Uterus (tissue), 3 donors: ENCODE measurements at regions not wholly inside any gene's neighbourhood (a gene's known extent, or its start where the extent isn't known, plus 50 kb on each side); places are given as distances from the start of the nearest gene placed in this dataset.

Experiments used
- DNase-seq, 2 donors: peaks; one replicate each; pipeline ENCODE4 v3.0.0-alpha.2; 2019 to 2020
- H3K27ac ChIP-seq, 2 donors: fragments of 200-600 bp; sonication (generic); 1 replicate in 1 of 2; 2 replicates in 1 of 2; pipeline ENCODE4 v1.5.1; 2016 to 2018
- H3K27me3 ChIP-seq, 2 donors: fragments of 200-600 bp; sonication (generic); one replicate each; pipeline ENCODE4 v1.5.1; 2018 to 2019; ENCODE audit warnings: control low read depth in 1 of 2
- H3K36me3 ChIP-seq, 2 donors: fragments of 200-600 bp; sonication (generic); one replicate each; pipeline ENCODE4 v1.5.1; 2019; ENCODE audit warnings: control low read depth in 1 of 2
- H3K4me1 ChIP-seq, 2 donors: fragments of 200-600 bp; sonication (generic); one replicate each; pipeline ENCODE4 v1.5.1; 2018 to 2019; ENCODE audit warnings: control low read depth in 1 of 2
- H3K4me3 ChIP-seq, 2 donors: fragments of 200-600 bp; sonication (generic); 1 replicate in 1 of 2; 2 replicates in 1 of 2; pipeline ENCODE4 v1.5.1; 2018 to 2019; ENCODE audit warnings: mild to moderate bottlenecking in 1 of 2
- H3K9me3 ChIP-seq, 2 donors: fragments of 200-600 bp; sonication (generic); one replicate each; pipeline ENCODE4 v1.5.1; 2019; ENCODE audit warnings: control low read depth in 1 of 2
- POLR2A ChIP-seq, 2 donors: fragments of 450-650 bp; IDR thresholded peaks; one replicate each; pipeline ENCODE4 v1.6.1; 2016; ENCODE audit warnings: antibody characterized with exemption in 2 of 2, mild to moderate bottlenecking in 1 of 2, moderate library complexity in 1 of 2
- intact Hi-C: fragments of 100-400 bp; cut with DNase I; formaldehyde crosslinking; loops from one replicate; pipeline ENCODE4 v1.15.1; 2023; ENCODE audit warnings: low total_unique reads
- TF ChIP-seq, protein P1 (sequence below), 4 experiments: fragments of 200-600 bp in 2 of 4; fragments of 450-650 bp in 2 of 4; sonication (generic) in 2 of 4; IDR thresholded peaks; one replicate each; pipeline ENCODE4 v1.5.1; 2016 to 2019; ENCODE audit warnings: antibody characterized with exemption in 4 of 4, mild to moderate bottlenecking in 2 of 4, moderate library complexity in 1 of 4
- donor health status: DM: yes; HTN: yes; CAD: no.

DNA sequence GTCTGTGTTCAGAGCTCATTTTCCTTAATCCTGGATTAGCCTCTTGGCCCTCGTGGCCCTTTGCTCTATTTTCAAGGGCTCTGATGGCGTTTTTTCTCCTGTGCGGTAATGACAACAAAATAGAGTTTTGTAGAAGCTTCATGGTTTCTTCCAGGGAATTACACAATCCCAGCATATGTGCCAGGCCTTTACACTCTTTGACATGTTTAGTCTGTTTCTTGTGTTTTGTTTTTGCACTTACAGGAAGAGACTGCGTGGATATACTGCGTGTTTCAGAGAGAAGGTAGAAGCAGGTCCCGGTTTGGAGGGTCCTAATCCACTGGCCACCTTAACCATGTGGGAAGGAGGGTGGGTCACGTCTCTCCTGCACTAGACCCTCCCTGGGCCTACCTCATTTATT, 400.2 kb upstream of the IRX4 start:
- H3K9me3 ChIP-seq = no peaks in the 10 kb centered on the region
- no peaks in the 10 kb centered on the region for H3K27me3 ChIP-seq
- intact Hi-C loops = no loop called here
- H3K4me1 ChIP-seq = no peaks in the 10 kb centered on the region
- no peak for DNase-seq
- TF ChIP-seq POLR2A (IDR thresholded peaks at IDR 0.05) = no peak
- TF ChIP-seq, protein P1, sequence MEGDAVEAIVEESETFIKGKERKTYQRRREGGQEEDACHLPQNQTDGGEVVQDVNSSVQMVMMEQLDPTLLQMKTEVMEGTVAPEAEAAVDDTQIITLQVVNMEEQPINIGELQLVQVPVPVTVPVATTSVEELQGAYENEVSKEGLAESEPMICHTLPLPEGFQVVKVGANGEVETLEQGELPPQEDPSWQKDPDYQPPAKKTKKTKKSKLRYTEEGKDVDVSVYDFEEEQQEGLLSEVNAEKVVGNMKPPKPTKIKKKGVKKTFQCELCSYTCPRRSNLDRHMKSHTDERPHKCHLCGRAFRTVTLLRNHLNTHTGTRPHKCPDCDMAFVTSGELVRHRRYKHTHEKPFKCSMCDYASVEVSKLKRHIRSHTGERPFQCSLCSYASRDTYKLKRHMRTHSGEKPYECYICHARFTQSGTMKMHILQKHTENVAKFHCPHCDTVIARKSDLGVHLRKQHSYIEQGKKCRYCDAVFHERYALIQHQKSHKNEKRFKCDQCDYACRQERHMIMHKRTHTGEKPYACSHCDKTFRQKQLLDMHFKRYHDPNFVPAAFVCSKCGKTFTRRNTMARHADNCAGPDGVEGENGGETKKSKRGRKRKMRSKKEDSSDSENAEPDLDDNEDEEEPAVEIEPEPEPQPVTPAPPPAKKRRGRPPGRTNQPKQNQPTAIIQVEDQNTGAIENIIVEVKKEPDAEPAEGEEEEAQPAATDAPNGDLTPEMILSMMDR (IDR thresholded peaks at IDR 0.05) = no peak
- no peak overlapping the region for H3K27ac ChIP-seq
- H3K36me3 ChIP-seq = no peaks in the 10 kb centered on the region
- no peak overlapping the region for H3K4me3 ChIP-seq

DNA sequence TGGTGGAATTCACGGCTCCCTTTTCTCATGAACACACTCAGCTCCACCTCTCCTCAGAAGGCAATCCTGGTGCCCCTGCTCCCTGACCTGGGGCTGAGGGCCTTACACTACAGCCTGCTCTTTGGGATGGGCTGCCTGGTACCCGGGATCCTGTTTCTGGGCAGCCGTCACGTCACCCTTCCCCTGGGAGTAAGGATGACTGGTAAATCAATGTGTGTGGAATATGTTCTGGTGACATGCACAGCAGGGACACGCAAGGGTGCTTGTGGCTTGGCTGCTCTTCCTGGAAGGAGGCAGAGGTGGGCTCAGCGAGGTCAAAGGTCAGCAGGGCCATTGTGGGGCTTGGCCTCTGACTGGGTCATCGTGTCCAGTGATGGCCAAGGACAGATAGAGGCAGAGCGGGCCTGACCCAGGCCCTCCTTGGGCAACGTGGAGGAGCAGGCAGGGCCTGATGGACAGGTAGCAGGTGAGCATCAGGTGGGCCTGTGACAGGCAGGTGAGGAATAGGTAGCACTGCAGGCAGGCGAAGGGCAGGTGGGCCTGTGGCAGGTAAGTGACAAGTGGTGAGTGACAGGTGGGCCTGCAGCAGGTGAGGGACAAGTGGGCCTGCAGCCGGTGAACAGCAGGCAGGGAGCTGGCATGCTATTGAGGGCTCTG, 399.4 kb upstream of the IRX4 start:
- Histone ChIP-seq H3K4me3 (no peak overlapping the region), H3K27me3 (no peaks in the 10 kb centered on the region), H3K9me3 (no peaks in the 10 kb centered on the region), H3K27ac (no peak overlapping the region), H3K4me1 (no peaks in the 10 kb centered on the region), H3K36me3 (no peaks in the 10 kb centered on the region)
- intact Hi-C loops = no loop called here
- no peak for TF ChIP-seq POLR2A (IDR thresholded peaks at IDR 0.05)
- TF ChIP-seq, protein P1 (IDR thresholded peaks at IDR 0.05) = no peak
- DNase-seq = no peak

DNA sequence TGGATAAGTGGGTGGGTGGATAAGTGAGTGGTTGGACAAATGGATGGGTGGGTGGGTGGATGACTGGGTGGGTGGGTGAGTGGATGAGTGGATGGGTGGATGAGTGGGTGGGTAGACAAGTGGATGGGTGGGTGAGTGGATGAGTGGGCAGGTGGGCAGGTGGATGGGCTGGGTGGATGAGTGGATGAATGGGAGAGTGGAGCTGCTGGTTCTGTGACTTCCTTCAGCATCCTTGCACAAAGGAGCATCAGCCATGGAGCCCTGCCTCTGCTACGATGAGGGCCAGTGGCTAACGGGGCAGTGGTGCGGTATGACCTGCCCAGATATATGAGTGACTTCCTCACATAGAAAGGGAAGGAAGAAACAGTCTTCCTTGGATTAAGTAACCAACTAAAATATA, 398.7 kb upstream of the IRX4 start:
- H3K27ac ChIP-seq = no peak overlapping the region
- intact Hi-C loops = no loop called here
- H3K4me1 ChIP-seq = no peaks in the 10 kb centered on the region
- no peak overlapping the region for H3K4me3 ChIP-seq
- TF ChIP-seq, protein P1 (IDR thresholded peaks at IDR 0.05) = no peak
- TF ChIP-seq POLR2A (IDR thresholded peaks at IDR 0.05) = no peak
- no peaks in the 10 kb centered on the region for H3K27me3 ChIP-seq
- no peak for DNase-seq
- no peaks in the 10 kb centered on the region for H3K36me3 ChIP-seq
- no peaks in the 10 kb centered on the region for H3K9me3 ChIP-seq

DNA sequence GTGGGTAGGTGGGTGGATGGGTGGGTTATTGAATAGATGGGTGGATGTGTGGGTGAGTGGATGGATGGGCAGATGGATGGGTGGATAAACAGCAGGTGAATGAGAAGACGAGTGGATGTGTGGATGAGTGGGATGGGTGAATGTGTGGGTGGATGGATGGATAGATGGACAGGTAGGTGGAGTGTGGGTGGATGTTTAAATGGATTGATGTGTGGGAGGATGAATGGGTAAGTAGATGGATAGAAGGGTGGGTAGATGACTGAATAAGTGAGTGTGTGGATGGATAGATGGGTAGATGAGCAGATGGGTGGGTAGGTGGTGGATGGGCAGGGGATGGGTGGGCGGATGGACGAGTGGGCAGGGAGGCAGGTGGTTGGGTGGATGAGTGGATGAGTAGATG, 397.6 kb upstream of the IRX4 start:
- Histone ChIP-seq H3K4me1 (no peaks in the 10 kb centered on the region), H3K36me3 (no peaks in the 10 kb centered on the region), H3K27me3 (no peaks in the 10 kb centered on the region), H3K9me3 (no peaks in the 10 kb centered on the region), H3K27ac (no peak overlapping the region), H3K4me3 (no peak overlapping the region)
- DNase-seq = no peak
- intact Hi-C loops = no loop called here
- TF ChIP-seq, protein P1 (IDR thresholded peaks at IDR 0.05) = no peak
- TF ChIP-seq POLR2A (IDR thresholded peaks at IDR 0.05) = no peak

DNA sequence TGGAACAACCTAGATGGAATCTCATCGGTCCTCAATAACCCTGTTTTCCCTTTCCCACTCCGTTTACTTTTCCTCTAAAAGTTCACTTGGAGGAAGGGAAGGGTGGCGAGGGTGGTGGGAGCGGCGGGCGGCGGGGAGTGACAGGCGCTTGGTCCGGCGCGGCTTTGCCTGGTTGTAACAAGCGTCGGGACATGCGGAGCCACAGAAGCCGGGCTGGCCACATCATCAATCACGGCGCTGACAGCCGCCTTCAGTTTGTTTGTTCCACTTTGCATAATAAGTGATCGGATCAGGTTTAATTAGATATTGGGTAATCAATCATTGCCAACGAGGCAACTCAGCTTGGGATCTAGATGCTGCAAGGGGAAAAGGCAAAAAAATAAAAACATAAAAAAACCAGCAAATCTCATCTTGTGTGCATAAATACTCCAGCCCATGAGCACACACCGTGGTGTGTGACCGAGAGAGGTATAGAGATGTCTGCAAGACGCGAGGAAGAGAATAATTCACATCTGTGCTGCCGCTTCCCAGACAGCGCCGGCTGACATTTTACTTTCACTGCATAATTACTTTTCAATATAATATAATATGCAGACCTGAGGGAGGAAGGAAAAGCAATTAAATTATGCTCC, 396.2 kb upstream of the IRX4 start:
- Histone ChIP-seq H3K4me1 (no peaks in the 10 kb centered on the region), H3K9me3 (no peaks in the 10 kb centered on the region), H3K27ac (no peak overlapping the region), H3K27me3 (no peaks in the 10 kb centered on the region), H3K4me3 (no peak overlapping the region), H3K36me3 (no peaks in the 10 kb centered on the region)
- no peak for TF ChIP-seq POLR2A (IDR thresholded peaks at IDR 0.05)
- TF ChIP-seq, protein P1 (IDR thresholded peaks at IDR 0.05) = no peak
- no peak for DNase-seq
- intact Hi-C loops = no loop called here
